NCI-H2171 treated with DMSO at 0.1 percent for 48 hours (cell line): ENCODE measurements at regions not wholly inside any gene's neighbourhood (a gene's known extent, or its start where the extent isn't known, plus 50 kb on each side); places are given as distances from the start of the nearest gene placed in this dataset.

Source experiments
- DNase-seq: peaks from one replicate; lab custom pipeline; 2025; lab: John Stamatoyannopoulos, UW

GRCh38 chr19:28977826-28978225 is 235.1 kb downstream of the UQCRFS1 start:
- DNase-seq = no peak

GRCh38 chr19:28972058-28972852 is 240.7 kb downstream of the UQCRFS1 start:
- no peak for DNase-seq

- no peak for DNase-seq
Measured at GRCh38 chr19:28971513-28971912, 241.4 kb downstream of the UQCRFS1 start.

GRCh38 chr19:28971049-28971448 is 241.9 kb downstream of the UQCRFS1 start:
- DNase-seq = no peak

- DNase-seq = no peak
Measured at GRCh38 chr19:28968721-28969120, 244.2 kb downstream of the UQCRFS1 start.

GRCh38 chr19:28966737-28967399 is 246.1 kb downstream of the UQCRFS1 start:
- no peak for DNase-seq

- DNase-seq = no peak
Measured at GRCh38 chr19:28964500-28964899, 248.5 kb downstream of the UQCRFS1 start.

GRCh38 chr19:28963486-28964250 is 249.3 kb downstream of the UQCRFS1 start:
- DNase-seq = no peak

- DNase-seq = no peak
Measured at GRCh38 chr19:28961772-28962500, 251.0 kb downstream of the UQCRFS1 start.

GRCh38 chr19:28960986-28961705 is 251.8 kb downstream of the UQCRFS1 start:
- DNase-seq = no peak

- no peak for DNase-seq
Measured at GRCh38 chr19:28960586-28960985, 252.4 kb downstream of the UQCRFS1 start.

GRCh38 chr19:28956961-28957360 is 256.0 kb downstream of the UQCRFS1 start:
- no peak for DNase-seq

- no peak for DNase-seq
Measured at GRCh38 chr19:28956421-28956820, 256.5 kb downstream of the UQCRFS1 start.

- no peak for DNase-seq
Measured at GRCh38 chr19:28949535-28949934, 263.4 kb downstream of the UQCRFS1 start.

GRCh38 chr19:28949027-28949426 is 263.9 kb downstream of the UQCRFS1 start:
- no peak for DNase-seq

- DNase-seq = no peak
Measured at GRCh38 chr19:28948566-28948965, 264.4 kb downstream of the UQCRFS1 start.

- no peak for DNase-seq
Measured at GRCh38 chr19:28948026-28948425, 264.9 kb downstream of the UQCRFS1 start.

GRCh38 chr19:28943651-28944050 is 269.3 kb downstream of the UQCRFS1 start:
- no peak for DNase-seq

GRCh38 chr19:28941833-28942232 is 271.1 kb downstream of the UQCRFS1 start:
- no peak for DNase-seq

GRCh38 chr19:28940751-28941500 is 272.0 kb downstream of the UQCRFS1 start:
- DNase-seq = no peak

GRCh38 chr19:28939236-28939635 is 273.7 kb downstream of the UQCRFS1 start:
- no peak for DNase-seq
